HK-2 (cell line): ENCODE measurements at regions not wholly inside any gene's neighbourhood (a gene's known extent, or its start where the extent isn't known, plus 50 kb on each side); places are given as distances from the start of the nearest gene placed in this dataset.
"Not testable (repeated sequence)": the region's sequence is repeated elsewhere in the genome, so short reads cannot be mapped to it uniquely, and the experiment has no call there.

ENCODE experiments used
- DNase-seq: peaks from one replicate; pipeline ENCODE4 v3.0.0-alpha.2; 2018; ENCODE audit not compliant: unreplicated experiment

DNA sequence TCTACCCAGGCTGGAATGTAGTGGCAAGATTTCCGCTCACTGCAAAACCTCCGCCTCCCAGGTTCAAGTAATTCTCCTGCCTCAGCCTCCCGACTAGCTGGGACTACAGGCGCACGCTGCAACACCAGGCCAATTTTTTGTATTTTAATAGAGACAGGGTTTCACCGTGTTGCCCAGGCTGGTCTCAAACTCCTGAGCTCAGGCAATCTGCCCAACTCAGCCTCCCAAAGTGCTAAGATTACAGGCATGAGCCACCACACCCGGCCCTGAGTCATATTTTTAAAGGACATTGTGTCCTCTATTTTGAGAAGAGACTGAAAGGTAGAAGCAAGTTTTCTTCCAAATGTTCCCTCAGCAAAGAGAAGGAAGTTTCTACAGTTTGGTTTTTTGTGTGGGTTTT is 227.1 kb downstream of the KCTD12 start:
- not testable (repeated sequence) for DNase-seq

DNA sequence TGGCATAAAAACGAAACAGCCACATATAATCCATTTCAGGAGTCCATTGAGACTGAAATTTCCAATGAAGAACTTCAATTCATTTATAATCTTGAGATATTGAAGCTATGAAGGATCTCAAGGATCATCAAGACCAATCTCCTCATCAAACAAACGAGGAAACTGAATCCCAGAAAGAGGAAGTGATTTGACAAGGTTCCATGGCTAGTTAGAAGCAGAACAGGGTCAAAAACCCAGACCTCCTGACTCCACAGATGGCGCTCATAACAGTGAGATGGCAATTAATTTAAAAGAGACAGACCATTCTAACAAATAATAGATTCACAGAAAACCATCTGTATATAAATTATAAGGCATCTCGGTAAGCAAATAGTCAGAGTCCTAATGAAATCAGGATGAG is 229.7 kb downstream of the KCTD12 start:
- DNase-seq, result no peak

DNA sequence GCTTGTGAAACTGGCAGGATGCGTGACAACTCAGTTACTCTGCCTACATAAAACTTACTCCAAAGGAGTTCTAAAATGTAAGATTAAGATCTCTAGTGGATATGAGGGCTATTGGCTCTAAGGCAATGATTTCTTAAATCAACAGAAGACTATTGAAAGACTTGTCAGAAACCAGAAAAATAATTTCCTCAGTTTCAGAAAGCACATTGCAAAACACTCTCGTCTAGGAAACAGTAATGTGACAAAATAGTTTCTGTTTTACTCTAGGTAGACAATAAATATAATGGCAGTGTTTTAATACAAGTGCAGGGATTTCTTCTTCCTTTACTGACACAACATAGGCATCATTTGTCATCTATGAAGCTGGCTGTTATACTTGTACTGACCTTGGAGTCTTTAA is 230.1 kb downstream of the KCTD12 start:
- DNase-seq, result no peak

DNA sequence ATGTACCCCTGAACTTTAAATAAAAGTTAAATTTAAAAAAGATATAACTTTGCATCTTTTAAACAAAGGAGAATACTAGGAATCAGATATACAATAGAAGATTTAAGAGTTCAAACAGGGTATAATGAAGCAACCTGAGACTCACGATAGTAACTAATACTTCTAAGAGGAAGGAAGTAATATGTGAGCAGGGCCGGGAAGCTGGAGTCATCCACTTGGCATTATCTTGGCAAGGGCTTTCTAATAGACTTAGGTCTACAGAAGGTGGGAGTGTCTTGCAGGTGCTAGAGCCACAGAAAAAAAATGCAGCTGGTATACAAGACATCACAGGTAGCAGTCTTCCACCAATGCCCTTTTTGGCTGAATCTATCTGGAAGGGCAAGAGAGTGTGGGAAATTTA is 231.9 kb downstream of the KCTD12 start:
- no peak for DNase-seq

DNA sequence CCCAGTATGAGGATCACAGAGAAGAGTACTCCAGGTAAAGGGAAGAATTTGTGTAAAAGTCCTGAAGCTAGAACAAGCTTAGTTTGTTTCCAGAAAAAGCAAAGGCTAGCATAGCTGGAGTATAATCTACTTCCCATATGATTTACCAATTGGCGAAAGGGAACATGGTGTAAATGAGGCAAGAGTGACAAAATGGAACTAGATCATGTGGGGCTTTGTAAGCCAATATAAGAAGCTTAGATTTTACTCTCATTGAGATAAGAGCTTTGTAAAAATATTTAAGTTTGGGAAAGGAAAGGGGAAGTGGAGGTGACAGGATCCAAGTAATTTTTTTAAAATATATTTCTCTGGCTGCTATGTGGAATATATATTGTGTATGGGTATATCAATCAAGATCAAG is 234.9 kb downstream of the KCTD12 start:
- DNase-seq, result no peak

DNA sequence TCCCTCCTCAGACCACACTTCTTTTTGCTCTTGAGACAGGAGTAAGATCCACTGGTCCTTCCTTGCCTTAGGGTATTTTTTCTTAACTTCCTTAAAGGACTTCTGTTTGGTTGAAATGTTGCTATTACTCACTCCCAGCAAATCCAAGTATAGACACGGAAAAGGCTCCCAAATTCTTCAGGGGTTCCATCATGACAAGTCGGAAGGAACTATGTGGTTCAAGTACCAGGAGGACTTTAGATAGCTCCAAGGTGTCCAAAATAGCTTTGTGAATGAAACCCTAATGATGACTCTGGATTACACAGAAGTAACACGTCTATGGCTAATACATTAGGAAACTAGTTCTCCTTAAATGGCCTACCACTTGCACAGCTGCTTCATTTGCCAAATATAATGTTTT is 238.7 kb downstream of the KCTD12 start:
- no peak for DNase-seq

DNA sequence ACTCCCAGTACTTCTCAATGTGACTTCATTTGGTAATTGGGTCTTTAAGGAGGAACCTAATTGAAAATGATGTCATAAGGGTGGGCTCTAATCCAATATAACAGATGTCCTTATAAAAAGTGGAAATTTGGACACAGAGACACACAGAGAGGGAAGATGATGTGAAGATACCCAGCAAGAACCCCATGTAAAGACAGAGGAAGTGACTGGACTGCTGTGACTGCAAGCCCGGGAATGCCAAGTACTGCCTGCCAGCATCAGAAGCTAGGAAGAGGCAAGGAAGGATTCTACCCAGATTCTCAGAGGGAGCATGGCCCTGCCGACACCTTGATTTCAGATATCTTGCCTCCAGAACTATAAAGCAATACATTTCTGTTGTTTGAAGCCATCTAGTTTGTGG is 239.3 kb downstream of the KCTD12 start:
- no peak for DNase-seq

DNA sequence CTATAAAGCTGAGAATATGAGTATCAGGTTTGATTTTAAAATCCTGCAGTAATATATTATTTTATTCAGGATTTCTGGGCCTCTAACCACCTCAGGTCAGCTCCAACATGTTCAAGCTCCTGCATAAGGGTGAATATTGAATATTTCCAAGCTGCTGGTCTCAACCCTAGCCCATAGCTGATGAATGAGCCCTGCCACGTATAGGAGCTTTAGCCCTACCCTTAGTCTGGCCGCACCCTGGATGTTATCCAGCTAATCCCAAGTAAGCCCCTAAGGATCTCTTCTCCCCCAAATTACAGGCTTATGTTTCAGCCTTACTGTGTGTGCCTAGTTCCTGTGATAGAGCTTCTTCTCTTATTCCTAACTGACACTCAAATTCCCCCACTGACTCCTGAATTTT is 240.6 kb downstream of the KCTD12 start:
- no peak for DNase-seq

DNA sequence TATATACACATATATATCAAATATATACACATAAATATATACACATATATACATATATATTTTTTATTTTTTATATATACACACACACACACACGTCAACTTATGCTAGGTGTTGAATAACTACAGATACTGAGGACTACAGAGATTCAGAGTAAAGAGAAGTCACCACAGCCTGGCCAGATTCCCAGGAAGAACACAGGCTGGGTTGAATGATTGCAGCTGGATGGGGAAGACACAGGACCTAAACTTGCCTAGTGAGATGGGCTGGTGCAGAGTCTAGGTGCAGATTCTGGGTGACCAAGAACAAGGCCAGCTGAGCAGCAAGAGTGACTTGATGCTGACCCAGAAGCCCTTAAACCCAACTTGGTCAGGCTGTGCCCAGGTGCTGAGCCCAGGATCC is 241.3 kb downstream of the KCTD12 start:
- DNase-seq, result no peak

DNA sequence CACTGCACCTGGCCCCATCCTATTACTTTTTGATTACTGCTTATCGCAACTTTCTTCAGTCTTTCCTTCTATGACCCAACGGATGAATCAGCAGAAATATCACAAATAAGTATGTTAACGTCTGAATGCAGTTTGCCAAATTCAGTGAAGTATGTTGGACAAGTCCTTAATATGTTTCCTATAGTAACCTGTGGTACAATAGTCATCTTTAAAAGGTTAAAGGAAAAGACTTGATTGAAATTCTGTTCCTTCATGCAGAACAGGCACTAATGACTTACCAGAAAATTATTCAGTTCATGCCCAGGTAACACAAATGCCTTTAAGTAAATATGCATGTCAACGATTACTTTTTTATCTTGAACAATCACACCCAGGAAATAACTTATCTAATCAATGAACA is 242.6 kb downstream of the KCTD12 start:
- no peak for DNase-seq

DNA sequence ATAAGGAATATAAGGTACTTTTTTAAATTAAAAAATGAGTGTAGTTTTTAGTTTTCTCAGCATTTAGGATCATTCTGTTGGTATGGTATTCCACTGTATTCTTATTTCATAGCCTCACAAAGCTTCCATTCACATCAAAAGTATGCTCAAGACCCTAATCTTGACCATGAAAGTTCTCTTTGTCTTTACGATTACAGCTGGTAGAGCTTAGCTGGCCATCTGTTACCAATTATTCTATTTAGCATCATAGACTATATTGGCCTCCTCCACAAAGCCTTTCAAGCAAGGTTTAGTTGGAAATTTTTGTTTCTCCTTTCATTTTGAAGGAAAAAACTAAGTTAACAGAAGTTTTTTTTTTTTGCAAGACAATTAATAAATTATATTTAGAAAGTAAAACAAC is 245.1 kb downstream of the KCTD12 start:
- no peak for DNase-seq

DNA sequence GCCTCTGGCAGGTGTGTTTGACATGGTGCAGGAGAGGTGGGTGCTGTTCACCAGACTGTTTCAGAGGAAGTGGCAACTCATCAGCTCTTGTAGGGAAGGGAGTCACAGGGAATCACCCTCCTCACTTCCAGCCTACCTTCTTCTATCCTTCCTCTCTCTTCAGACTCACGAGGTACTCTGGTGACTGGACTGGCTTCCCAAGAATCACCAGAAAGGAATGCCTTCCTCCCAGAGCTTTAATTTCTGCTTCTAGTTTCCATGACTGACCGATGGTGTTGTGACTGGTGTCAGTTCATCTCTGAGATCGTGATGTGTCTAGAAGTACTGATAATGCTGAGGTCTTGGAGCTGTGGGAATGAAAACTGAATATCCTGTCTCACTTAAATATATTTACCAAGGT is 247.3 kb downstream of the KCTD12 start:
- no peak for DNase-seq

DNA sequence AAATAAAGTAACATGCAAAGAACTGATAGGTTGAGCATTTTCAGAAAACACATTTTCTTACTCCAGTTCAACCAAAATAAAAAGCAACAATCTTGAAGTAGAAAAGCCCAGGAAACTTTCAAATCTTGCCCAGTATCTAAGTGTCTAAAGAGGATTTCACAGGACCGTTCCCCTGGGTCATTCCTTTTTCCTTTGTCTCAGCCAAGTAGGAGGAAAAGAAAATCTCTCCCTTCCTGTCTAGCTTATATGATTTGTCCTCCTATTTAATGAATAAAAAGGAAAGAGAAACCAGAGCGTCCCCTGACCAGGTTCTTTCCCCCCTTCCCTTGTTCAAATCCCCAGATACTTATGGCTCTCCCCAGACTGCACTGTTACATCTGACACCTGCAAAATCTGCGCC is 248.0 kb downstream of the KCTD12 start:
- no peak for DNase-seq

DNA sequence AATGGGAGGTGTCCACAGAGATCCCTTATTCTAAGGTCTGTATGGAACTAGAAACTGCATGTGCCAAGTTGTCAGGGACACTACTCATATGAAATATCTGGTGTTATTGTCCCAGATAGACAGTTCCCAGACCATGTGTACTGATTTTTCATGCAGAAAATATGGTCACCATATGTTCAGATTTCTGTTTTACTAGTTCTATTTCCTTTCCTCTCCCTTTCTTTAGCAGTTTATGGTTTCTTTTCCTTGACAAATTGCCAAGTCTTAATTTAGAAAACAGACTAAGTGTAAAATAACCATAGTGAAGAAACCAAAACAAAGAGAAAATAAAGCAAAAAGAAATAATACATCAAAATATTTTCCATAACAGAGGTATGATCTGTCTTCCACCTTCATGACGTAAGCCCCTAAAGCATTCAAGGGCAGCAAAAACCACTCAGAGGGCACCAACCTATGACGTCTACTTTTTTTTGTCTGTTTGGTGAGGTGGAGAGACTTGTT is 248.5 kb downstream of the KCTD12 start:
- no peak for DNase-seq

DNA sequence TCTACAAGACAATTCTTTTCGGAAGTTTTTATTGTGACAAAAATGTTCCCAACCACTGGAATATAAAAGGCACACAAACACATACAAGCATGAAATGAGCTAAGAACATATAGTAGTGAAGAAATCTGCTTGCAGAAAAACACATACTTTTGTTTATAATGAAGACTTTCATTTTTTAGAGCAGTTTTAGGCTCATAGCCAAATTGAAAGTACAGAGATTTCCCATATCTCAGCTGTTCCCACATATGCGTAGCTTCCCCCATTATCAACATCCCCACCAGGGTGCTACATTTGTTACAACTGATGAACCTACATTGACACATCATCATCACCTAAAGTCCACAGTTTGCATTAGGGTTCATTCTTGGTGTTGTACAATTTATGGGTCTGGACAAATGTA is 249.4 kb downstream of the KCTD12 start:
- DNase-seq, result no peak

DNA sequence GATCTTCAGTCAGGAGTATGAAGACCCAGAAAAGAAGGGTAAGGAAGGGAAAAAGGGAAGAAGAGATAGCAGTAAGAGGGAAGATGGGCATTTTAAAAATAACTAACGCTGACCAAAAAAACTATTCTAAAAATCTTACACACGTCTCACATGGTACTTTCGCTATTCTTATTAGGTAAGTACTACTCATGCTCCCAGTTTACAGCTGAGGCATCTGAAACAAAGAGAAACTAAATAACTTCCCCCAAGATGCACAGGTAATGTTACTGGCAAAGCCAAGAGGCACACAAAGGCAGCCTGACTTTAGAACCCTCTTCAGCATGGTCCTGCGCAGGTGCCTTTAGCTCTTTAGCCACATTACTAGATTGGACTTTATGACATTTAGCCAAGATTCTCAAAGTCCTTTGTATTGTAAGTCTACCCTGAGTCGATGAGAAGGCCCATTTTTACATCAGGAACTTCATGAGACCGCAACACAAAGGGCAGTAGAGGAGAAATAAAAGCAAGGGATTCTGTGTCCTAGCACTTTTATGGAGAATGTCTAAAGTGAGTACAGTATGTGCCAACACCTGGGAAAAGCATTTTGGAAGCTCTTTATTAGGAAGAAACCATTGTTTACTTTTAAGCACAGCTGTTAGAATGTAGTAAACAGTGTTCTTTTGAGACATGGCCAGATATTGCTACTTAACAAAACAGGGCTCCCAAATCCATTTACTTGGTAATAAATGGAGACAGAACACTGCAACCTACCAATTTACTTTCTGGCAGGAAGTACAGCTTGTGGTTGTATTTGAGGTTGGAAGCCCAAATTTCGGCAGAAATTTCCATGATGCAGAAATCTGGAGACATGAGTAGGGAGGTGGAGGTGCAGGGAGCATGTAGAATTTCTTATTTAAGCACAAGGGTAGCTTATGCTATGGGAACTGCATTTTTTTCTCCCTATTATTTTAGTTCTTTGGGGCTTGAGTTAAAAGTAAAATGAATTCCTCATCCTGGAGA is 250.7 kb downstream of the KCTD12 start:
- no peak for DNase-seq

DNA sequence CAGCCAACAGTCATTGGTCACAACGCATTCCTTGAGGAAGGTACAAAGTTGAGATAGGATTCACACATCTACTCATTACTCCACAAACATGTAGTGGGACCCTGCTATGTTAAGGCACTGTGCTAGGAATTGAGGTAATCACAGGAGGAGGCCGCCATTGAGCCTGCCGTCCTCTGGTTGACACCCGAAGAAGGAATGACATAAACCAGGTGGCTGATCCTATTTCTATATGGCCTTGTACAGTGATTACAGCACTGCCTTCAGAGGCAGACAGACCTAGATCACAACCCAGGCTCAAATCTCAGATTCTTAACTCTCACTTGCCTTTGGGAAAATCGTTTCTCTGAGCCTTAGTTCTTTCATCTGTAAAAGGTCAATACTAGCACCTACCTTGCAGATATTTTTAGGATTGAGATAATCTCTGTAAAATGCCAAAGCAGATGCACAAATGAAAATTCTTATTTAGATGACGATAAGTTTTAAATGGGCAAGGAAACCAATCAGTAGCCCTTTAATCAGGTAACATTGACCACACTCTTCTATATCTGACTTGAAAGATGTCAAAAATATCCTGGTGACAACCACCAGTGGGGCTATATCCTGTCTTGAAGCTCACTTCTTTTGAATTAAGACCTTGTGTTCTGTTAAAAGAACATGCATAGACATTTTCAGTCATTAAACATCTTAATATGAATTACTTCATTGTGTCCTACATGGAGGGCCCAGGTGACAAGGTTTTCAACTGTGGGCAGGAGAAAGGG is 251.6 kb downstream of the KCTD12 start:
- DNase-seq, result no peak

DNA sequence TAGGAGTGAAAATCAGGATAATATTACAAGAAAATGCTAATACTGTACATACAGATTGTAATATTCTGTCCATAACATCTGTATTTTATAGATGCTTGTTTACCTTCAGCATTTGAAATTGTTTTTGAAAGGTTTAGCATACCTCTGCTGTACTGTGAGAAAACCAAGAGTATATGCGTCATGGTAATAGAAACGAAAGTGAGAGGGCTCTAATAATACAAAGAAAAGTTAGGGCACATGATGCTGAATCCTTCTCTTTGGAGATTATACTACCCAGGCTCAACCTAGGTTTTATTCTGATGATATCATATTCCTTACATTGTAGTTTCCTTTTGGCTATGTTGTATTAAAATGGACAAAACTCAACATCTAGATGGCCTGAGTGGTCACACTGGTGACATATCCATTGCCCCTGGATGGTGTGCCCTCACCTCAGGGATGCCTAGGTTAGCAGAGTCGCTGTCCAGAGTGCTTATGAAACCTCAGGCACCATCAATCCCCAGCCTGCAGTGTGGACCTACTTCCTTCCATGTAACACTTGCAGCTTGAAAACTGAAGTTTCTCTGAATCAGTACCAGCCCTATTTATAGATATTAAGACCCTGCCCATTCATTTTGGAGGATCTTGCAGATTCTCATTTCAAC is 253.7 kb downstream of the KCTD12 start:
- no peak for DNase-seq

DNA sequence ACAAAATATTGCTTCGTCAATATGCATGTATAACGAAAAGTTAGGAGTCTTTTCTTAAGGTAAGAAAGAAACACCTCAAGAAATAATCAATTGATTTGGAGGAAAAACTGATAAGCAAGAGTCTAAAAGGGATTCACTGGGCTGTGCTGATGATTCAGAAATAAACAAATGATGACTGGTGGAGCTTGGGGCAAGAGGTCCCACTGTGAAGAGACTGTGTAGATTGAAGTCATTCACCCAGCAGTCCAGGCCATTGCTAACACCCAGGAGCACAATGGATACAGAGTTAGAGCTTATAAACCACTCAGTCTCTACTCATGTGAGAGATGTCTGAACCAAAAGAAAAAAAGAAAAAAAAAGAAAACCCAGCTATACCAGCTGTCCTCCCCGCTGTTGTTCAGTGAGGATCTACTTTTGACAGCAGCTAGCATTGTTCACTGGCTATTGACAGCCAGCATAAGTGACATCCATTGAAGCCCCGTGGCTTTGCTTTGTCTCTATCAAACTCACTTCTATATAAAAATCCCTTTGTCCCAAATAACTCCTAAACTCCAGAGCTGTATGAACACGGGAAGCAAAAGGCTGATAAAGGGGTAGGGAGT is 255.5 kb downstream of the KCTD12 start:
- DNase-seq, result no peak

DNA sequence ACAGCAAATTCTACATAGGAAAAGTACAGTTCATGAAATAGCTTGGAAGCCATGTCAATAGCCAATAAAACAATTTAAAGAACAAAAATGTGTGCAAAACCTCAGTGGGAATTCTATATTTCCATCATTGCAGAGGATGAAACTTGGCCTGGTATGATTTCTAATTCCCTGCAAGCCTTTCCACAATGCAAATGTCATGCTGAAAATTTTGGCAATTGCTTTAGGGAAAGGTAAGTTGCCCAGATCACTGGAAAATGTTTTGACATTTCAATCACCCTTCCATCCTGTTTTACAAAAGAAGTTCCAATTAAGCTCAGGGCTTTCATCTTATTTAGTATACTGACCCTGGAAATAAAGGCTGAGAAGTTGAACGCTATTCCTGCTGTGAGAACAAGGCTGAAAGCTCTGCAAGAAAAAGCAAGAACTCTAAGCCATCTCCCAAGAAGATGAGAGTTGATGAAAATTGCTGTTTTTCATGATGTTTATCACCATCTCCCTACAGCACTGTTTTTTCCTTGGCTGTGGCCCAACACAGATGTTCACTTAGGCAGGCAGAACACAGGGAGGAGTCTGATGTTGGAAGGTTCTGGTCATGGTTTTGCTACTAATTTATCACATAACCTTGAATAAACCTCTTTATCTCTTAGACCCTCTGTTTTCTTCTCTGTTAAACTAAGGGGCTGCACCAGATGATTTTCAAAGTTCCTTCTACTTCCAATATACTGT is 263.7 kb downstream of the KCTD12 start:
- no peak for DNase-seq

DNA sequence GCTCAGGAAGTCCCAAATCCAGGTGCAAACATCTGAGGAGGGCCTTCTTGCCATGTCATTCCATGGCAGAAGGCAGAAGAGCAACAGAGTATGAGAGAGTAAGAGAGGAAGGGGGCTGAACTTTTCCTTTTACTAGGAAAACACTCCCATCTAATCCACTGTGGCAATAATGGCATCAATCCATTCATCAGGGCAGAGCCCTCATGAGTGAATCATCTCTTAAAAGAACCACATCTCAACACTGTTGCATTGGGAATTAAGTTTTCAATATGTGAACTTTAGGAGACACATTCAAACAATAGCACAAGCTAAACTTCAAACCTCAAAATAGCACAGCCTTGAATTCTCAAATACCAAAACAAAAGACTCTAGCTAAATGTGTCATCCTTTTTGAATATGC is 264.5 kb downstream of the KCTD12 start:
- DNase-seq, result no peak
